Ovary (tissue), 7 donors: ENCODE measurements at regions not wholly inside any gene's neighbourhood (a gene's known extent, or its start where the extent isn't known, plus 50 kb on each side); places are given as distances from the start of the nearest gene placed in this dataset.

ENCODE experiments used
- DNase-seq, 5 donors: peaks; one replicate each; pipeline ENCODE4 v3.0.0-alpha.2; 2019 to 2020
- H3K27ac ChIP-seq, 2 donors: fragments of 200-600 bp; one replicate each; pipeline versions ENCODE4 v1.5.1 to v1.8.0; 2019 to 2022
- H3K27me3 ChIP-seq: fragments of 200-600 bp; one replicate; pipeline ENCODE4 v1.8.0; 2022
- H3K36me3 ChIP-seq: fragments of 200-600 bp; sonication (generic); one replicate; pipeline ENCODE4 v1.5.1; 2019
- H3K4me1 ChIP-seq: one replicate; pipeline ENCODE4 v1.8.1; 2013; ENCODE audit warnings: mild to moderate bottlenecking, moderate library complexity; ENCODE audit not compliant: insufficient read depth
- H3K4me3 ChIP-seq: fragments of 200-600 bp; sonication (generic); one replicate; pipeline ENCODE4 v1.5.1; 2017
- H3K9me3 ChIP-seq, 2 donors: fragments of 200-600 bp in 1 of 2; sonication (generic) in 1 of 2; one replicate each; pipeline versions ENCODE4 v1.5.1 to v1.8.1; 2013 to 2019; ENCODE audit warnings: mild to moderate bottlenecking in 1 of 2, moderate library complexity in 1 of 2
- EP300 ChIP-seq: sonication (generic); formaldehyde crosslinking; IDR thresholded peaks from one replicate; pipeline ENCODE4 v1.6.1; 2017; ENCODE audit warnings: antibody characterized with exemption
- POLR2A ChIP-seq: fragments of 450-650 bp; IDR thresholded peaks from one replicate; pipeline ENCODE4 v1.6.1; 2017; ENCODE audit warnings: antibody characterized with exemption, mild to moderate bottlenecking, moderate library complexity
- WGBS, 3 donors: extraction: QIAGEN DNeasy Blood & Tissue Kit in 1 of 3; methylation state at CpG; one replicate each; pipeline versions ENCODE4 v1.1.5 to v1.1.7; 2013 to 2017; 5-methylcytosine and 5-hydroxymethylcytosine counted together
- intact Hi-C, 4 donors: fragments of 100-400 bp; cut with DNase I; formaldehyde crosslinking; loops; one replicate each; pipeline versions ENCODE4 v1.11.0 to v1.15.1; 2022 to 2023
- TF ChIP-seq, protein P1 (sequence below), 3 donors: fragments of 450-650 bp in 2 of 3; fragments of 200-600 bp in 1 of 3; IDR thresholded peaks; one replicate each; pipeline versions ENCODE4 v1.5.1 to v1.8.0; 2016 to 2022; ENCODE audit warnings: antibody characterized with exemption in 3 of 3, mild to moderate bottlenecking in 1 of 3
- donor health status: DM: no; HTN: no; CAD: no; lungs with moderate emphysema.
- donor health status: DM: no; HTN: no; CAD: no.
- donor health status: Bipolar disorder and iron deficiency.
- donor health status: DM: no; HTN: no; CAD: no.
- donor health status: DM: yes; HTN: yes; CAD: no.

DNA sequence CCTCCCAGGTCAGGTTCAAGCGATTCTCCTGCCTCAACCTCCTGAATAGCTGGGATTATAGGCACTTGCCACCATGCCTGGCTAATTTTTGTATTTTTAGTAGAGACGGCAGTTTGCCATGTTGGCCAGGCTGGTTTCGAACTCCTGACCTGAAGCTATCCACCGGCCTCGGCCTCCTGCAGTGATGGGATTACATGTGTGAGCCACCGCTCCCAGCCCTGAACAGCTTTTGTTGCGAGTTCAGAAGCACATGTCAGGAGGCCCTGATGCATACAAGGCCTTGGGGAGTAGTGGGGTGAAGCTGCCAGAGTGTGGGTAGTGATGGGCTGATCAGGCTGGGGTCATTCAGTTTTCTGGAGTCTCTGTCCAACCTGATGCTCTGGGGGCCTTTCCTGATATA is 117.0 kb upstream of the C11orf87 start:
- Histone ChIP-seq H3K4me1 (no peaks in the 10 kb centered on the region), H3K27me3 (no peaks in the 10 kb centered on the region), H3K9me3 (no peaks in the 10 kb centered on the region), H3K36me3 (no peaks in the 10 kb centered on the region), H3K4me3 (no peak overlapping the region), H3K27ac (no peak overlapping the region)
- no peak for DNase-seq
- intact Hi-C loops: no loop called here
- WGBS, 3 donors: 92 to 96% (median 93%) methylated on average over 7 of the region's 7 CpGs
- TF ChIP-seq, protein P1, sequence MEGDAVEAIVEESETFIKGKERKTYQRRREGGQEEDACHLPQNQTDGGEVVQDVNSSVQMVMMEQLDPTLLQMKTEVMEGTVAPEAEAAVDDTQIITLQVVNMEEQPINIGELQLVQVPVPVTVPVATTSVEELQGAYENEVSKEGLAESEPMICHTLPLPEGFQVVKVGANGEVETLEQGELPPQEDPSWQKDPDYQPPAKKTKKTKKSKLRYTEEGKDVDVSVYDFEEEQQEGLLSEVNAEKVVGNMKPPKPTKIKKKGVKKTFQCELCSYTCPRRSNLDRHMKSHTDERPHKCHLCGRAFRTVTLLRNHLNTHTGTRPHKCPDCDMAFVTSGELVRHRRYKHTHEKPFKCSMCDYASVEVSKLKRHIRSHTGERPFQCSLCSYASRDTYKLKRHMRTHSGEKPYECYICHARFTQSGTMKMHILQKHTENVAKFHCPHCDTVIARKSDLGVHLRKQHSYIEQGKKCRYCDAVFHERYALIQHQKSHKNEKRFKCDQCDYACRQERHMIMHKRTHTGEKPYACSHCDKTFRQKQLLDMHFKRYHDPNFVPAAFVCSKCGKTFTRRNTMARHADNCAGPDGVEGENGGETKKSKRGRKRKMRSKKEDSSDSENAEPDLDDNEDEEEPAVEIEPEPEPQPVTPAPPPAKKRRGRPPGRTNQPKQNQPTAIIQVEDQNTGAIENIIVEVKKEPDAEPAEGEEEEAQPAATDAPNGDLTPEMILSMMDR (IDR thresholded peaks at IDR 0.05): no peak
- TF ChIP-seq POLR2A (no peak), EP300 (no peak)

GRCh38 chr11:109306322-109306721 is 115.7 kb upstream of the C11orf87 start:
- no peak for DNase-seq
- 17 to 42% (median 18%) methylated on average over 2 of the region's 2 CpGs for WGBS, 3 donors
- intact Hi-C loops: no loop called here

DNA sequence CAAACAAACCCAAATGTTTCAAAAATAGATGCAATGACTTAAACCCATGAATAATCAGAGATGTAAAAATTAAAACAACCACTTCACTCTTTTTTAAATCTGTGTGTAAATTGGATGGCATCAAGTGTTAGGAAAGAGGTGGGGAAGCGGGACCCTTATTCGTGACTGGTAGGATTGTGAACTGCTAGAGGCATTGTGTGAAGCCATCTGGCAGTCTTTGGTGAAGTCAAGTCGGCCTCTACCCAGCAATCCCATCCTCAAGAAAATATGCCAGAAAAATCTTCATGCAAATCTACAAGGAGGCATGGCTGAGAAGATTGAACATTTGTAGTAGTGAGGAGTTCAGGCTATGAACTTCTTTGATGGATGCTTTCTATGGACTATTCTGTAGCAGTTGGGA is 114.6 kb upstream of the C11orf87 start:
- no peaks in the 10 kb centered on the region for H3K4me1 ChIP-seq
- no peaks in the 10 kb centered on the region for H3K27me3 ChIP-seq
- H3K9me3 ChIP-seq: no peaks in the 10 kb centered on the region
- no peak overlapping the region for H3K4me3 ChIP-seq
- H3K36me3 ChIP-seq: no peaks in the 10 kb centered on the region
- TF ChIP-seq, protein P1 (IDR thresholded peaks at IDR 0.05): no peak
- TF ChIP-seq EP300 (no peak), POLR2A (no peak)
- intact Hi-C loops: no loop called here
- H3K27ac ChIP-seq: no peak overlapping the region
- 81 to 84% (median 83%) methylated on average over 3 of the region's 3 CpGs for WGBS, 3 donors
- DNase-seq: no peak

More at GRCh38 chr11:109306322-109306721, 115.7 kb upstream of the C11orf87 start:
- H3K4me3 ChIP-seq: no peak overlapping the region
- TF ChIP-seq EP300: no peak
- no peaks in the 10 kb centered on the region for H3K27me3 ChIP-seq
- no peaks in the 10 kb centered on the region for H3K36me3 ChIP-seq
- H3K4me1 ChIP-seq: no peaks in the 10 kb centered on the region
- H3K9me3 ChIP-seq: no peaks in the 10 kb centered on the region
- no peak overlapping the region for H3K27ac ChIP-seq

GRCh38 chr11:109308551-109308950 is 113.4 kb upstream of the C11orf87 start:
- no peaks in the 10 kb centered on the region for H3K36me3 ChIP-seq
- H3K9me3 ChIP-seq: no peaks in the 10 kb centered on the region
- H3K4me1 ChIP-seq: no peaks in the 10 kb centered on the region
- 56 to 75% (median 60%) methylated on average over 3 of the region's 3 CpGs for WGBS, 3 donors
- DNase-seq: no peak
- intact Hi-C loops: no loop called here
- no peak overlapping the region for H3K27ac ChIP-seq
- TF ChIP-seq POLR2A (no peak), EP300 (no peak)
- TF ChIP-seq, protein P1 (IDR thresholded peaks at IDR 0.05): no peak
- H3K27me3 ChIP-seq: no peaks in the 10 kb centered on the region
- no peak overlapping the region for H3K4me3 ChIP-seq

DNA sequence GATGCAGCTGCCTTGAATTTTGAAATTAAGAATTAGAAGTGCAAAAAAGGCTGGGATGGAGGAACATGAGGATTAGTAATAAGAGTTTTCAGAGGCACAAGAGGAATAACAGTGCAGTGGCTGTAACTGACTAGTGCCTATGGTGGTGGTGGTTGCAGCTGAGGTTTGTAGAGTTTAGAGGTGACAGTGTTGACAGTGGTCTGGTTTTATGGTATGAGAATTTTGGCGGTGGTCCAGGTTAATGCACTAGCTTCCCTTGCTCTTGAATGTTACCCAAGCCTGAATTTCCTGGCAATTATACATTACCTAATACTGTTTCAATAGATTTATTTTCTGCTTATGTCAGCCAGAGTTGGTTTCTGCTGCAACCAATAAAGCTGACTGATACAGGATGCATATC is 112.8 kb upstream of the C11orf87 start:
- Histone ChIP-seq H3K27me3 (no peaks in the 10 kb centered on the region), H3K4me1 (no peaks in the 10 kb centered on the region), H3K36me3 (no peaks in the 10 kb centered on the region), H3K27ac (no peak overlapping the region), H3K9me3 (no peaks in the 10 kb centered on the region), H3K4me3 (no peak overlapping the region)
- 53 to 58% (median 57%) methylated on average over 1 of the region's 1 CpG for WGBS, 3 donors
- DNase-seq: no peak
- TF ChIP-seq EP300 (no peak), POLR2A (no peak)
- TF ChIP-seq, protein P1 (IDR thresholded peaks at IDR 0.05): no peak
- intact Hi-C loops: no loop called here
